HL-60 (cell line): ENCODE measurements at regions not wholly inside any gene's neighbourhood (a gene's known extent, or its start where the extent isn't known, plus 50 kb on each side); places are given as distances from the start of the nearest gene placed in this dataset.
"Not testable (repeated sequence)": the region's sequence is repeated elsewhere in the genome, so short reads cannot be mapped to it uniquely, and the experiment has no call there.

Experiments
- DNase-seq, 2 experiments: peaks; one replicate each; pipeline ENCODE4 v3.0.0-alpha.2; 2010 to 2020; ENCODE audit warnings: low read depth in 1 of 2, low spot score in 1 of 2
- H3K27ac ChIP-seq: fragments of 250-450 bp; sonication (Bioruptor Pico); replicated peaks from 2 replicates; pipeline ENCODE4 v1.5.1; 2020; ENCODE audit warnings: mild to moderate bottlenecking, moderate library complexity
- H3K27me3 ChIP-seq: fragments of 250-450 bp; sonication (Bioruptor Pico); 2 replicates; pipeline ENCODE4 v1.5.1; 2021; ENCODE audit warnings: mild to moderate bottlenecking, moderate library complexity; ENCODE audit not compliant: insufficient read depth, poor library complexity, severe bottlenecking
- H3K4me3 ChIP-seq: replicated peaks from 2 replicates; pipeline ENCODE4 v1.5.1; 2011; ENCODE audit warnings: mild to moderate bottlenecking, control low read depth, low read length; ENCODE audit not compliant: insufficient read depth
- CTCF ChIP-seq: IDR thresholded peaks from one replicate; pipeline ENCODE4 v1.5.1; 2011; ENCODE audit warnings: low read length, control low read depth, inconsistent platforms; ENCODE audit not compliant: insufficient read depth
- GABPA ChIP-seq: IDR thresholded peaks from 2 replicates; pipeline ENCODE4 v1.6.1; 2012; ENCODE audit warnings: low read depth
- POLR2AphosphoS5 ChIP-seq: IDR thresholded peaks from 2 replicates; pipeline ENCODE4 v1.6.1; 2012; ENCODE audit warnings: low read depth
- REST ChIP-seq: IDR thresholded peaks from 2 replicates; pipeline ENCODE4 v1.6.1; 2012; ENCODE audit warnings: low read depth; ENCODE audit not compliant: insufficient replicate concordance
- SPI1 ChIP-seq: IDR thresholded peaks from 2 replicates; pipeline ENCODE4 v1.6.1; 2012; ENCODE audit warnings: low read depth, mild to moderate bottlenecking, borderline replicate concordance

- no peak overlapping the region for H3K27ac ChIP-seq
- H3K4me3 ChIP-seq: no peak overlapping the region
- TF ChIP-seq GABPA: no peak
- no peak for TF ChIP-seq CTCF
- no peak for TF ChIP-seq SPI1
- TF ChIP-seq REST: no peak
- no peak for TF ChIP-seq POLR2AphosphoS5
- no peak for DNase-seq
- H3K27me3 ChIP-seq: no peaks in the 10 kb centered on the region
These were observed 435.9 kb upstream of the ZNF804A start for GRCh38 chr2:184162426-184162825.

- H3K27ac ChIP-seq, H3K27me3 ChIP-seq, DNase-seq, H3K4me3 ChIP-seq: not testable (repeated sequence)
These were observed 429.5 kb upstream of the ZNF804A start for GRCh38 chr2:184168823-184169222.

DNA sequence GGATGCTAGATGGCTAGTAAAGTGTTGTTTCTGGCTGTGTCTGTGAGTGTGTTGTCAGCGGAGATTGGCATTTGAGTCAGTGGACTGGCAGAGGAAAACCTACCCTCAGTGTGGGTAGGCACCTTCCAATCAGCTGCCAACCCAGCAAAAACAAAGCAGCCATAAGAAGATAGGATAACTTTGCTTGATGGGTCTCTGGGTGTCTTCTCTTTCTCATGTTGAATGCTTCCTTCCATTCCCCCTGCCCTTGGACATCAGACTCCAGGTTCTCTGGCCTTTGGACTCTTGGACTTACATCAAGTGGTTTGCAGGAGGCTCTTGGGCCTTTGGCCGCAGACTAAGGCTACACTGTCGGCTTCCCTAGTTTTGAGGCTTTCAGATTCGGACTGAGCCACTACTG lies 429.0 kb upstream of the ZNF804A start:
- DNase-seq: no peak
- Histone ChIP-seq H3K27me3 (no peaks in the 10 kb centered on the region), H3K4me3 (no peak overlapping the region), H3K27ac (no peak overlapping the region)
- TF ChIP-seq CTCF: no peak
- no peak for TF ChIP-seq POLR2AphosphoS5
- TF ChIP-seq REST: no peak
- no peak for TF ChIP-seq GABPA
- no peak for TF ChIP-seq SPI1

DNA sequence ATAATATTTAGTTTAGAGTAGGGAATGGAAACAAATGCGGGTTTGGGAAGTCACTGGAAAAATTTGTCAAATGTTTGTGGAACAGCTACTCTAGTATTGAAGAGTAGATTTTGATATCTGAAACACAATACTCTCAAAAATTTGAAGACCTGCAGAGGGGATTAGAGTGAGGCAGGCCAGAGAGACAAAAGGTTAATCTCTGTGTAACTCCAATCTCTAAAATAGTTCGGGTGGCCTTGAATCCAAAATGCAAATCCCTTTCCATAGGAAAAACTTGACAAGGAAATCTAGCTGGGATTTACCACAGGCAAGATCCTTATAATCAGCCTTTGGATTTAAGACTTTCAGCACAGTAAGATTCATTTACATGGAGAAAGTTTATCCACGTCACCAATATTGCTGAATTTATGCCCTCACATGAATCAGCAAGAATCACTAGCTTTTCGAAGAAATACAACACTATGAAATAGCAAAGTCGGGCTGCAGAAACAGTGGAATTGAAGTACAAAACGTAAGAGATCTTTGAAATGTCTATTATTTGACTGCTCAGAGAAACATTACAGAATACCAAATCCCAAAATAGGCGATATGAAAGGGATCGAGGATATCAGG lies 423.7 kb upstream of the ZNF804A start:
- Histone ChIP-seq H3K27ac (no peak overlapping the region), H3K4me3 (no peak overlapping the region), H3K27me3 (no peaks in the 10 kb centered on the region)
- TF ChIP-seq SPI1 (no peak), POLR2AphosphoS5 (no peak), CTCF (no peak), GABPA (no peak), REST (no peak)
- no peak for DNase-seq
